ENCODE measurements at regions not wholly inside any gene's neighbourhood (a gene's known extent, or its start where the extent isn't known, plus 50 kb on each side); places are given as distances from the start of the nearest gene placed in this dataset.

DNA sequence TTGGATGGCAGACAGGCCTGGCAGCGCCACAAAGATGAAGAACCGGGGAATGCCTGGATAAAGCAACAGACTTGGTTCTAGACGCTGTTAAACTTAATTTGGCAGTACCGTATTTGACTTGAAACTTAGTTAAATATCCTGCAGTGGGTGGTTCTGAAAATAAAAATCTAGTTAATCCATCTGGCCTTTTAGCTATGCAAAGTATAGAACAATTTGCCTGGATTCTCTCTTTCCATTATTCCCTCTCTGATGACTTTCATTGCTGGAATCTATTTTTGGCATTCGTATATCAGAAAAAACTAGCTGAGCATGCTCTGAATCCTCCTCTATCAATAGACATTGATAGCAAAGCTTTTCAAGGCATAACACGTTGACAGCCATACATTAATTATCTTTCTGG is 203.6 kb downstream of the MACC1 start:
- H3K4me3 ChIP-seq, result no peak overlapping the region
- no peaks in the 10 kb centered on the region for H3K36me3 ChIP-seq (ENCODE audit: low read depth, missing control alignments)
- H3K27me3 ChIP-seq, result no peaks in the 10 kb centered on the region
- WGBS, 2 donors, result 82 to 84% methylated on average over 6 of the region's 6 CpGs
- no peaks in the 10 kb centered on the region for H3K4me1 ChIP-seq
- H3K27ac ChIP-seq, result no peak overlapping the region
- DNase-seq, result no peak
- no peaks in the 10 kb centered on the region for H3K9me3 ChIP-seq
- intact Hi-C loops (cut with DNase I; ENCODE audit: low total_unique reads), result no loop called here
- TF ChIP-seq, protein P1, sequence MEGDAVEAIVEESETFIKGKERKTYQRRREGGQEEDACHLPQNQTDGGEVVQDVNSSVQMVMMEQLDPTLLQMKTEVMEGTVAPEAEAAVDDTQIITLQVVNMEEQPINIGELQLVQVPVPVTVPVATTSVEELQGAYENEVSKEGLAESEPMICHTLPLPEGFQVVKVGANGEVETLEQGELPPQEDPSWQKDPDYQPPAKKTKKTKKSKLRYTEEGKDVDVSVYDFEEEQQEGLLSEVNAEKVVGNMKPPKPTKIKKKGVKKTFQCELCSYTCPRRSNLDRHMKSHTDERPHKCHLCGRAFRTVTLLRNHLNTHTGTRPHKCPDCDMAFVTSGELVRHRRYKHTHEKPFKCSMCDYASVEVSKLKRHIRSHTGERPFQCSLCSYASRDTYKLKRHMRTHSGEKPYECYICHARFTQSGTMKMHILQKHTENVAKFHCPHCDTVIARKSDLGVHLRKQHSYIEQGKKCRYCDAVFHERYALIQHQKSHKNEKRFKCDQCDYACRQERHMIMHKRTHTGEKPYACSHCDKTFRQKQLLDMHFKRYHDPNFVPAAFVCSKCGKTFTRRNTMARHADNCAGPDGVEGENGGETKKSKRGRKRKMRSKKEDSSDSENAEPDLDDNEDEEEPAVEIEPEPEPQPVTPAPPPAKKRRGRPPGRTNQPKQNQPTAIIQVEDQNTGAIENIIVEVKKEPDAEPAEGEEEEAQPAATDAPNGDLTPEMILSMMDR (IDR thresholded peaks at IDR 0.05), result no peak
- no peak for TF ChIP-seq POLR2A (IDR thresholded peaks at IDR 0.05)

GRCh38 chr7:20012100-20012499 is 205.1 kb downstream of the MACC1 start:
- no peak overlapping the region for H3K27ac ChIP-seq

DNA sequence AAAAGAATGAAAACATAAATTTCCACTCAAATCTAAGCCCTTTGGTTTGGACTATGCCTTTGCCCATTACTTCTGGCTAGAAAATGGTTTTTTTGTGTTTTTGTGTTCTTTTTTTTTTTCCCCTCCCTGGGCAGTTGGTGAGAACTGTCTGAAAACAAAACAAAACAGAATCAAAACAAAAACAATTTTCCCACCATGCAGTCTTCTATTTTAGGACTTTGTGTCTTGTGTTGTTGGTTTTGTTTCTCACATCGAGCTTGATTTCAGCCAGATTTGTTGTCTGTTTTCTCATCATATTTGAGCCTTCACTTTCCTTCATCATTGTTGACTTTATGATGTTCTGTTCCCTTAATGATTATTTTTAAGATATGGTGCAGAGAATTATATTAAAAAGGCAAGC is 206.3 kb downstream of the MACC1 start:
- WGBS, 2 donors, result 60 to 72% methylated on average over 1 of the region's 1 CpG
- no peaks in the 10 kb centered on the region for H3K9me3 ChIP-seq
- no peaks in the 10 kb centered on the region for H3K36me3 ChIP-seq (ENCODE audit: low read depth, missing control alignments)
- no peaks in the 10 kb centered on the region for H3K4me1 ChIP-seq
- no peak for TF ChIP-seq POLR2A (IDR thresholded peaks at IDR 0.05)
- TF ChIP-seq, protein P1 (IDR thresholded peaks at IDR 0.05), result no peak
- no peak overlapping the region for H3K4me3 ChIP-seq
- no peak for DNase-seq
- H3K27me3 ChIP-seq, result no peaks in the 10 kb centered on the region
- no peak overlapping the region for H3K27ac ChIP-seq
- intact Hi-C loops (cut with DNase I; ENCODE audit: low total_unique reads), result no loop called here

More at GRCh38 chr7:20012100-20012499, 205.1 kb downstream of the MACC1 start:
- DNase-seq, result no peak
- no peaks in the 10 kb centered on the region for H3K27me3 ChIP-seq
- no peak overlapping the region for H3K4me3 ChIP-seq
- no peaks in the 10 kb centered on the region for H3K9me3 ChIP-seq
- intact Hi-C loops (cut with DNase I; ENCODE audit: low total_unique reads), result no loop called here
- H3K4me1 ChIP-seq, result no peaks in the 10 kb centered on the region
- 84 to 94% methylated on average over 2 of the region's 2 CpGs for WGBS, 2 donors
- TF ChIP-seq POLR2A (IDR thresholded peaks at IDR 0.05), result no peak
- TF ChIP-seq, protein P1 (IDR thresholded peaks at IDR 0.05), result no peak
- H3K36me3 ChIP-seq (ENCODE audit: low read depth, missing control alignments), result no peaks in the 10 kb centered on the region

DNA sequence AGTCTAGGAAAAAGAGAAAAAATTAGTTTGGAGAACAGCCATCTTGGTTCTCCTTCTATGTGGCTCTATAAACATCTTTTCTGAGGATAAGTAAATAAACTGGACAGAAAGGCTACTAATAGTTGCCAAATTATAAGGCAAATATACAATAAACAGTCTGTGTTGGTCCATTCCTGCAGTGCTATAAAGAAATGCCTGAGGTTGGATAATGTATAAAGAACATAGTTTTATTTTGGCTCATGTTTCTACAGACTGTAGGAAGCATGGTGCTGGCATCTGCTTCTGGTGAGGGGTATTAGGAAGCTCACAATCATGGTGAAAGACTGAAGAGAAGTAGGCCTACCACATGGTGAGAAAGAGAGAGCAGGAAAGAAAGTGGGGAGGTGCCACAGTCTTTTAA is 209.7 kb downstream of the MACC1 start:
- no peak for DNase-seq
- Histone ChIP-seq H3K4me1 (no peaks in the 10 kb centered on the region), H3K27me3 (no peaks in the 10 kb centered on the region), H3K9me3 (no peaks in the 10 kb centered on the region), H3K27ac (no peak overlapping the region), H3K36me3 (ENCODE audit: low read depth, missing control alignments) (no peaks in the 10 kb centered on the region), H3K4me3 (no peak overlapping the region)
- intact Hi-C loops (cut with DNase I; ENCODE audit: low total_unique reads), result no loop called here
- TF ChIP-seq, protein P1 (IDR thresholded peaks at IDR 0.05), result no peak
- TF ChIP-seq POLR2A (IDR thresholded peaks at IDR 0.05), result no peak

DNA sequence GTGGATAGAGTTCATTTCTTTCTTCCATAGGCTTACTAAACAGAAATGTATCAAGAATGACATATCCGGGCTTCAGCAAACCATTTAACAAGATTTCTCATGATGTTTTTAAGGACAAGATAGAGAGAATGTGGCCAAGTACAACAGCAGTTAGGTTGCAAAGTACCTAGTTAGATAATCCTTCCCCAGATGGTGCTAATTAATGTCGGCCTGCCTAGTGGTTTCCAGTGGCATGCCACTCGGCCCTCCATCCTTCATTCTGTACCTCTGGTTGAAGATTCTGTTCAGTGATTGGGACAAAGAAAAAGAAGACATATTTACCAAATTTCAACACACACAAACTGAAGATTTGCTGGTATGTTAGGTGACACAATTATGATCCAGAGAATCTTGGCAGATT is 212.1 kb downstream of the MACC1 start:
- intact Hi-C loops (cut with DNase I; ENCODE audit: low total_unique reads), result no loop called here

More for the DNA sequence above, 212.1 kb downstream of the MACC1 start:
- Histone ChIP-seq H3K9me3 (no peaks in the 10 kb centered on the region), H3K4me3 (no peak overlapping the region), H3K4me1 (no peaks in the 10 kb centered on the region), H3K36me3 (ENCODE audit: low read depth, missing control alignments) (no peaks in the 10 kb centered on the region), H3K27ac (no peak overlapping the region), H3K27me3 (no peaks in the 10 kb centered on the region)
- 89 to 93% methylated on average over 3 of the region's 3 CpGs for WGBS, 2 donors
- no peak for DNase-seq
- TF ChIP-seq, protein P1 (IDR thresholded peaks at IDR 0.05), result no peak
- TF ChIP-seq POLR2A (IDR thresholded peaks at IDR 0.05), result no peak
